Mesothelial cell of epicardium (in vitro differentiated cells): ENCODE measurements at regions not wholly inside any gene's neighbourhood (a gene's known extent, or its start where the extent isn't known, plus 50 kb on each side); places are given as distances from the start of the nearest gene placed in this dataset.

Source experiments
- DNase-seq, 2 experiments: peaks; one replicate each; pipeline ENCODE4 v3.0.0; 2021; ENCODE audit warnings: low spot score in 2 of 2; ENCODE audit not compliant: unreplicated experiment in 2 of 2
- H3K27ac Mint-ChIP-seq: 2 replicates; pipeline ENCODE4 v1.8.0; 2021; ENCODE audit warnings: mixed read lengths
- H3K27me3 Mint-ChIP-seq: 2 replicates; pipeline ENCODE4 v1.8.0; 2021; ENCODE audit warnings: low read depth, mixed read lengths
- H3K36me3 Mint-ChIP-seq: 2 replicates; pipeline ENCODE4 v1.8.0; 2021; ENCODE audit warnings: mixed read lengths
- H3K4me1 Mint-ChIP-seq: 2 replicates; pipeline ENCODE4 v1.8.0; 2021; ENCODE audit warnings: mixed read lengths
- H3K4me3 Mint-ChIP-seq: 2 replicates; pipeline ENCODE4 v1.8.0; 2021; ENCODE audit warnings: mild to moderate bottlenecking, moderate library complexity, mixed read lengths
- H3K9me3 Mint-ChIP-seq: 2 replicates; pipeline ENCODE4 v1.8.0; 2021; ENCODE audit warnings: mixed read lengths
- CTCF ChIP-seq: fragments of 200-600 bp; sonication (generic); IDR thresholded peaks from one replicate; pipeline ENCODE4 v1.5.0; 2021; ENCODE audit warnings: antibody characterized with exemption; ENCODE audit not compliant: unreplicated experiment

- DNase-seq = no peak
- Mint-ChIP-seq H3K9me3 (peaks cover 11% of the 10 kb centered on the region), H3K27ac (no peak overlapping the region), H3K27me3 (no peaks in the 10 kb centered on the region), H3K4me1 (no peaks in the 10 kb centered on the region), H3K4me3 (no peak overlapping the region), H3K36me3 (peaks cover 3% of the 10 kb centered on the region)
- no peak for TF ChIP-seq CTCF
Measured at GRCh38 chr2:83015900-83016299, 1443.2 kb downstream of the SUCLG1 start.

GRCh38 chr2:83015035-83015715 is 1443.9 kb downstream of the SUCLG1 start:
- peaks cover 11% of the 10 kb centered on the region for H3K9me3 Mint-ChIP-seq
- H3K36me3 Mint-ChIP-seq = peaks cover 3% of the 10 kb centered on the region
- H3K27ac Mint-ChIP-seq = no peak overlapping the region
- TF ChIP-seq CTCF = no peak
- H3K4me1 Mint-ChIP-seq = no peaks in the 10 kb centered on the region
- H3K4me3 Mint-ChIP-seq = no peak overlapping the region
- no peak for DNase-seq
- H3K27me3 Mint-ChIP-seq = no peaks in the 10 kb centered on the region

- Mint-ChIP-seq H3K9me3 (peaks cover 11% of the 10 kb centered on the region), H3K27me3 (no peaks in the 10 kb centered on the region), H3K27ac (no peak overlapping the region), H3K36me3 (peaks cover 3% of the 10 kb centered on the region), H3K4me1 (no peaks in the 10 kb centered on the region), H3K4me3 (no peak overlapping the region)
- DNase-seq = no peak
- TF ChIP-seq CTCF = no peak
Measured at GRCh38 chr2:83014462-83014861, 1444.6 kb downstream of the SUCLG1 start.

GRCh38 chr2:83006961-83007360 is 1452.1 kb downstream of the SUCLG1 start:
- no peaks in the 10 kb centered on the region for H3K27me3 Mint-ChIP-seq
- TF ChIP-seq CTCF = no peak

GRCh38 chr2:83003555-83003954 is 1455.5 kb downstream of the SUCLG1 start:
- peaks cover 4% of the 10 kb centered on the region for H3K4me1 Mint-ChIP-seq
- no peak for TF ChIP-seq CTCF
- H3K36me3 Mint-ChIP-seq = no peaks in the 10 kb centered on the region
- H3K4me3 Mint-ChIP-seq = no peak overlapping the region
- H3K27ac Mint-ChIP-seq = no peak overlapping the region
- peaks cover 4% of the 10 kb centered on the region for H3K9me3 Mint-ChIP-seq
- H3K27me3 Mint-ChIP-seq = no peaks in the 10 kb centered on the region
- DNase-seq = no peak

More at GRCh38 chr2:83006961-83007360, 1452.1 kb downstream of the SUCLG1 start:
- H3K9me3 Mint-ChIP-seq = peaks cover 9% of the 10 kb centered on the region
- H3K4me3 Mint-ChIP-seq = no peak overlapping the region
- H3K27ac Mint-ChIP-seq = no peak overlapping the region
- H3K36me3 Mint-ChIP-seq = peaks cover 3% of the 10 kb centered on the region
- DNase-seq = no peak
- peaks cover 4% of the 10 kb centered on the region for H3K4me1 Mint-ChIP-seq
